HG03139 (cell line): ENCODE measurements at regions not wholly inside any gene's neighbourhood (a gene's known extent, or its start where the extent isn't known, plus 50 kb on each side); places are given as distances from the start of the nearest gene placed in this dataset.

Experiments used
- ATAC-seq: cut with Tn5 transposase; IDR thresholded peaks from one replicate; pipeline ENCODE4 v1.9.1; 2021; ENCODE audit not compliant: unreplicated experiment

GRCh38 chr14:38526826-38527501, 271.1 kb upstream of the CLEC14A start:
- no peak for ATAC-seq

- no peak for ATAC-seq
These were observed 269.0 kb upstream of the CLEC14A start for GRCh38 chr14:38524636-38525509.

- ATAC-seq: no peak
These were observed 266.8 kb upstream of the CLEC14A start for GRCh38 chr14:38522724-38523123.

GRCh38 chr14:38521591-38521990, 265.7 kb upstream of the CLEC14A start:
- ATAC-seq: no peak

GRCh38 chr14:38517426-38517825, 261.5 kb upstream of the CLEC14A start:
- no peak for ATAC-seq

- no peak for ATAC-seq
These were observed 256.3 kb upstream of the CLEC14A start for GRCh38 chr14:38512236-38512635.

- no peak for ATAC-seq
These were observed 251.4 kb upstream of the CLEC14A start for GRCh38 chr14:38507299-38507698.

- ATAC-seq: no peak
These were observed 250.0 kb upstream of the CLEC14A start for GRCh38 chr14:38505973-38506249.

GRCh38 chr14:38505221-38505972, 249.5 kb upstream of the CLEC14A start:
- no peak for ATAC-seq

- no peak for ATAC-seq
These were observed 248.3 kb upstream of the CLEC14A start for GRCh38 chr14:38504175-38504574.

GRCh38 chr14:38502239-38502638, 246.3 kb upstream of the CLEC14A start:
- ATAC-seq: no peak

GRCh38 chr14:38500125-38500524, 244.2 kb upstream of the CLEC14A start:
- ATAC-seq: no peak

- ATAC-seq: no peak
These were observed 240.2 kb upstream of the CLEC14A start for GRCh38 chr14:38496092-38496491.

GRCh38 chr14:38490273-38490672, 234.4 kb upstream of the CLEC14A start:
- ATAC-seq: peak; percentile 77

- no peak for ATAC-seq
These were observed 229.1 kb upstream of the CLEC14A start for GRCh38 chr14:38485026-38485425.

GRCh38 chr14:38481952-38482678, 226.2 kb upstream of the CLEC14A start:
- ATAC-seq: no peak

- ATAC-seq: no peak
These were observed 213.3 kb upstream of the CLEC14A start for GRCh38 chr14:38469156-38469555.

- ATAC-seq: no peak
These were observed 186.3 kb upstream of the CLEC14A start for GRCh38 chr14:38442208-38442607.

- no peak for ATAC-seq
These were observed 176.3 kb upstream of the CLEC14A start for GRCh38 chr14:38432186-38432585.

- no peak for ATAC-seq
These were observed 175.3 kb upstream of the CLEC14A start for GRCh38 chr14:38431156-38431555.

- no peak for ATAC-seq
These were observed 174.6 kb upstream of the CLEC14A start for GRCh38 chr14:38430522-38430921.
